GM12872 (cell line): ENCODE measurements at regions not wholly inside any gene's neighbourhood (a gene's known extent, or its start where the extent isn't known, plus 50 kb on each side); places are given as distances from the start of the nearest gene placed in this dataset.

Source experiments
- CTCF ChIP-seq: IDR thresholded peaks from 3 replicates; pipeline ENCODE4 v1.5.1; 2011; ENCODE audit warnings: low read depth, mild to moderate bottlenecking, low read length, moderate library complexity; ENCODE audit not compliant: insufficient read depth

DNA sequence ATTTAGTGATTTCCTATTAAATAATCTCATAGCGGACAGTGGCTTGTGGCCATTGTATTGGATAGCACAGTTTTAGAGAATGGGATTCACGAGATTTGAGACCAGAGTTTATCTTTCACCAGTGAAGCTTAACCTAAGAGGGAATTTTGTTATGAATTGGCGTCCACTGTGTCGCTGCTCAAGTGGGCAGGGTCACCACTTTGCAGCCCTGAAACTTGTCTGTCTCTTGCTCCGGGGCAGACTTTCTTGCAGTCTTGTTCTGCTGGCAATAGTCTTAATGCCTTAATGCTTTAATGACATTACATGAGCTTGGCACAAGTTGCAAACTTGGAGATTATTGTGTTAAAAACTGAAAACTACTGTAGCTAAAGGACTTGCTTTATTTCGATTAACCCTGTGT is 72.8 kb upstream of the PPM1H start:
- no peak for TF ChIP-seq CTCF

DNA sequence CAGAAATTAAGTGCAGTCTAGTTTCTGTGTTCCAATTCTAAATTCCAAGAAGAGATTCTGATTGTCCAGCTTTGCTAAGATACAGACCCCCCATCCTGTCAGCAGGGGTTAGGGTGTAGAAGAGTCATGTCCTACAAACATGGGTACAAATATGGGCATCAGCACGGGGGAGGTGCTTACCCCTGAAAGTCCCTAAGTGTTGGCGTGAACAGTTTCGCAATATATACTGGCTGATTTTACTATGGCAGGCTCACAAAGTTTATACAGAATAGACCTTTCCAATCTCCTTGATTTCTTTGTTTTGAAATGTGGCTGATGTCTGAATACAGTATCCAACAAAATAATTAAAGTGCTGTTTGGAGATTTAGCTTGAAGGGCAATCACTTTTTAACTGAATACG is 71.6 kb upstream of the PPM1H start:
- no peak for TF ChIP-seq CTCF

GRCh38 chr12:63005382-63005781 is 70.4 kb upstream of the PPM1H start:
- TF ChIP-seq CTCF: no peak

- no peak for TF ChIP-seq CTCF
Observed at GRCh38 chr12:63003223-63003819, 68.4 kb upstream of the PPM1H start.

GRCh38 chr12:62998454-62998853 is 63.5 kb upstream of the PPM1H start:
- TF ChIP-seq CTCF: no peak

GRCh38 chr12:62995097-62995496 is 60.1 kb upstream of the PPM1H start:
- no peak for TF ChIP-seq CTCF

DNA sequence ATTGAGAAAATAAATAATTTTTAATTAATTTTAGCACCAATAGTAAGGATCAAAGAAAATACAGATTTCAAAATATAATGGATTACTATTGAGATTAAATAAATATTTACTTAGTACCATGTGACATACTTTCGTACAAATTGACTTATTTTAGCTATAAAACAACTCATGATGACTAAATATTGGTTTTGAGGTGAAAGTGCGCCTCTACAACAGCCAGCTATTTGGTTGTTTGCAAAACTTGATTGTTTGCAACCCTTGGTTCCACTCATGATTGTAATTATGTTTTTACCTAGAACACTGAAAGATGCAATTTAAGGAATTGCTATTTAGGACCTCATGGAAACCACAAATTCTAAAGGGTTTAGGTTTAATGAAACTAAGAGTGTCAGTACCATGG is 51.9 kb upstream of the PPM1H start:
- TF ChIP-seq CTCF: no peak
